Lung (tissue), 11 donors: ENCODE measurements at regions not wholly inside any gene's neighbourhood (a gene's known extent, or its start where the extent isn't known, plus 50 kb on each side); places are given as distances from the start of the nearest gene placed in this dataset.

Source experiments
- ATAC-seq: fragments of 200-7000 bp; cut with Tn5 transposase; one replicate; pipeline ENCODE4 v1.9.1; 2020; ENCODE audit warnings: moderate number of reproducible peaks; ENCODE audit not compliant: insufficient read depth, low FRiP score
- DNase-seq, 3 donors: peaks; one replicate each; pipeline ENCODE4 v3.0.0-alpha.2; 2013 to 2017
- H3K27ac ChIP-seq, 2 donors: one replicate each; pipeline ENCODE4 v1.5.1; 2013; ENCODE audit warnings: mild to moderate bottlenecking in 2 of 2, moderate library complexity in 2 of 2, control low read depth in 1 of 2, inconsistent platforms in 1 of 2, low read depth in 1 of 2, low read length in 1 of 2
- H3K27me3 ChIP-seq, 3 donors: one replicate each; pipeline ENCODE4 v1.5.1; 2013; ENCODE audit warnings: low read length in 2 of 3; ENCODE audit not compliant: control insufficient read depth in 3 of 3, insufficient read depth in 3 of 3
- H3K36me3 ChIP-seq, 4 donors: one replicate each; pipeline ENCODE4 v1.5.1; 2013; ENCODE audit warnings: low read length in 4 of 4, mild to moderate bottlenecking in 1 of 4, moderate library complexity in 1 of 4; ENCODE audit not compliant: control insufficient read depth in 4 of 4, insufficient read depth in 4 of 4
- H3K4me1 ChIP-seq, 5 donors: one replicate each; pipeline ENCODE4 v1.5.1; 2013; ENCODE audit warnings: low read length in 5 of 5, mild to moderate bottlenecking in 2 of 5, moderate library complexity in 1 of 5; ENCODE audit not compliant: control insufficient read depth in 5 of 5, insufficient read depth in 5 of 5
- H3K4me3 ChIP-seq: one replicate; pipeline ENCODE4 v1.5.1; 2013; ENCODE audit warnings: mild to moderate bottlenecking, control low read depth, moderate library complexity
- H3K9ac ChIP-seq, 2 donors: one replicate each; pipeline ENCODE4 v1.5.1; 2013; ENCODE audit warnings: low read length in 2 of 2, control low read depth in 1 of 2; ENCODE audit not compliant: insufficient read depth in 1 of 2
- H3K9me3 ChIP-seq, 4 donors: one replicate each; pipeline ENCODE4 v1.5.1; 2013; ENCODE audit warnings: low read length in 3 of 4, mild to moderate bottlenecking in 1 of 4, moderate library complexity in 1 of 4; ENCODE audit not compliant: control insufficient read depth in 4 of 4, insufficient read depth in 3 of 4
- WGBS, 2 donors: extraction: QIAGEN DNeasy Blood & Tissue Kit; methylation state at CpG; one replicate each; pipeline ENCODE4 v1.1.7; 2013; 5-methylcytosine and 5-hydroxymethylcytosine counted together
- TF ChIP-seq, protein P1 (sequence below): IDR thresholded peaks from 2 replicates; pipeline ENCODE4 v1.5.1; 2012; ENCODE audit warnings: mild to moderate bottlenecking; ENCODE audit errors: control extremely low read depth, extremely low read depth
- donor health status: control.
- donor health status: control.
- donor health status: Bipolar disorder and iron deficiency.
- donor health status: healthy.
- donor health status: DM: yes; HTN: yes; CAD: no.

DNA sequence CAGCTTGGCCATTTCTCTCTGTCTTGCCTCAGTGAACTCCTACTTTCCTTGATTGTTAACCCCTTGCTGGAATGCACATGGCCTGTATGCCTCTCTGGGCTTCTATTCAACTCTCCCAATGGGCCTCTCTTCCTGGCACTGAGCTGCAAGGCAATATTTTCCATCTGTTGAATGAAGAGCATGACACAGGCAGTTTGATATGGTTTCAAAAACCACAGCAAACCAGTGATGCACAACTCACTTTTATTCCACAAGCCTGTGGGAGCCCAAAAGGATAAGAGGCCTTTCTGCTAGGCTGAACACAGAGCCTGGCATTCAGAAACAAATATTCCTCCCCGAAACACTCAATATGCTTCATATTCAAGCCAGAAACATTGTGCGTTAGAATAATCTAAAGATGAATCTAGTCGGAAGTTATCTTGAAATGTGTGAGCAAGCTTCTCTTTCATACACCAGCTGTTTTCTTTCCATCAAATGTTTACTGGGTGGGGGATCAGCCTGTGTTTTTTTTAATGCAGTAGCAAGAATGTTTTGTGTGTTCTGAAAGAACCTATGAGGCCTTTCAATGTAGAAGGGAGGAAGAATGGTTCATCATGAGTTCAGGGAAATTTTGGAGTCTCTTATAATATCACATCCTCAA is 443.1 kb upstream of the SPRY2 start:
- Histone ChIP-seq H3K9ac (no peak overlapping the region), H3K27ac (no peak overlapping the region), H3K9me3 (no peaks in the 10 kb centered on the region), H3K27me3 (no peaks in the 10 kb centered on the region), H3K4me3 (no peak overlapping the region), H3K36me3 (no peaks in the 10 kb centered on the region), H3K4me1 (peaks cover 0 to 22% (median 5%) of the 10 kb centered on the region in 5 donors)
- DNase-seq (peak; percentile 57 to 77 (median 60)), ATAC-seq (no peak)
- 80 to 84% methylated on average over 3 of the region's 3 CpGs for WGBS, 2 donors
- TF ChIP-seq, protein P1, sequence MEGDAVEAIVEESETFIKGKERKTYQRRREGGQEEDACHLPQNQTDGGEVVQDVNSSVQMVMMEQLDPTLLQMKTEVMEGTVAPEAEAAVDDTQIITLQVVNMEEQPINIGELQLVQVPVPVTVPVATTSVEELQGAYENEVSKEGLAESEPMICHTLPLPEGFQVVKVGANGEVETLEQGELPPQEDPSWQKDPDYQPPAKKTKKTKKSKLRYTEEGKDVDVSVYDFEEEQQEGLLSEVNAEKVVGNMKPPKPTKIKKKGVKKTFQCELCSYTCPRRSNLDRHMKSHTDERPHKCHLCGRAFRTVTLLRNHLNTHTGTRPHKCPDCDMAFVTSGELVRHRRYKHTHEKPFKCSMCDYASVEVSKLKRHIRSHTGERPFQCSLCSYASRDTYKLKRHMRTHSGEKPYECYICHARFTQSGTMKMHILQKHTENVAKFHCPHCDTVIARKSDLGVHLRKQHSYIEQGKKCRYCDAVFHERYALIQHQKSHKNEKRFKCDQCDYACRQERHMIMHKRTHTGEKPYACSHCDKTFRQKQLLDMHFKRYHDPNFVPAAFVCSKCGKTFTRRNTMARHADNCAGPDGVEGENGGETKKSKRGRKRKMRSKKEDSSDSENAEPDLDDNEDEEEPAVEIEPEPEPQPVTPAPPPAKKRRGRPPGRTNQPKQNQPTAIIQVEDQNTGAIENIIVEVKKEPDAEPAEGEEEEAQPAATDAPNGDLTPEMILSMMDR = no peak

DNA sequence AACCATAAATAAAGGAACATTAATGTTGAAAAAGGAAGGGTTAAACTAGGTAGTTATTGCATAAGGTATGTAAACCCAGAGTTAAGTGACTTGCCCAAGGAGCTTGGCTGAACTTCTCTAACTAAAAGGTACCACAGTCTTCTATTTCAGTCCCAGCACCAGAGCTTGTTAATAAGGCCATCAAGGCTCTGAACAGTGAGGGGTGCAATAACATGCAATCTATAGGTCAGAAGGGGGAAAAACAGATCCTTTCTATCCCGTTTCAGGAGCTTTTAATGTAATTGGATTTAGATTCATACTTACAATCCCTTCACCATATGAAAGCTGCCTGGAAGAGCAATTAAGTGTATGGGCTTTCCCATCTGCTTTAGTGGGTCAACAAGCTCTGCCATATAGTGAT is 441.5 kb upstream of the SPRY2 start:
- DNase-seq (peak in 2 of 3 donors; percentile 14 to 32), ATAC-seq (no peak)
- H3K9me3 ChIP-seq = no peaks in the 10 kb centered on the region
- TF ChIP-seq, protein P1 = no peak
- no peaks in the 10 kb centered on the region for H3K27me3 ChIP-seq
- 73 to 82% methylated on average over 1 of the region's 1 CpG for WGBS, 2 donors
- no peak overlapping the region for H3K9ac ChIP-seq
- no peaks in the 10 kb centered on the region for H3K36me3 ChIP-seq
- H3K4me3 ChIP-seq = no peak overlapping the region
- no peak overlapping the region for H3K27ac ChIP-seq
- H3K4me1 ChIP-seq = peaks cover 0 to 22% (median 5%) of the 10 kb centered on the region in 5 donors

DNA sequence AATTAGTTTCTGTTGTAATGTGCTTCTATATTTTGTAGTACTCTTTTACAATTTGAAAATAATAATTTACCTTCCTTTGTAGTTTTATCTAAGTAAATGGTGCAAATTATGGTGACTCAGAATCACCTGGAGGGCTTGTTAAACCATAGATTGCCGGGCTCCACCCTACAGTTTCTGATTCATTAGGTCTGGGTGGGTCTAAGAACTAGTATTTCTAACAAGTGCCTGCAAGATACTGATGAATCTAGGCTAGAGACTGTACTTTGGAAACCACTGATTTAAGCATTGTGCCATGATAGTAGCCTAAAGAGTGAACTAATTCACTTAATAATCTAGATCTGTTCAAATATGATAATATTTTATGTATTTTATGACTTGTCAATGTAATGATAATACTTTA is 437.4 kb upstream of the SPRY2 start:
- Histone ChIP-seq H3K9me3 (no peaks in the 10 kb centered on the region), H3K9ac (no peak overlapping the region), H3K4me1 (peaks cover 0 to 7% (median 0%) of the 10 kb centered on the region in 5 donors), H3K4me3 (no peak overlapping the region), H3K27me3 (no peaks in the 10 kb centered on the region), H3K36me3 (no peaks in the 10 kb centered on the region), H3K27ac (no peak overlapping the region)
- TF ChIP-seq, protein P1 = no peak
- WGBS, 2 donors = 86 to 91% methylated on average over 1 of the region's 1 CpG
- ATAC-seq (no peak), DNase-seq (no peak)

DNA sequence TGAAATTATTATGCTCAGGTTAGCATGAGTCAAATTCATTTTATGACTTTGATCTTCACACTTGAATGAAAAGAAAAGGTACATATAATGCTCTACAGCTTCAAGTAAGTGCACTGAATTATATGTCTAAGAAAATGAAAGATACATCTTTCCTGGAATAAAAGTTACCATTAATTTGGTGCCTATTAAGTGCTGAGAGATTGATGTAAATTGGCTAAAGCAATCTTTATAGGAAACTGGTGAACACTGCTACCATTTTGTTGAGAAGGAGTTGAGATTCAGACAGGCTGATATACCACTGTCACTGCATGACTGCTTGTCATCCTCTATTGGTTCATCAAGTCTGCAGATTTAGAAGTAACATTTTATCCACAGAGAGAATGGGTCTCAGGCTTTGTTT is 416.8 kb upstream of the SPRY2 start:
- Histone ChIP-seq H3K4me1 (peaks cover 0 to 21% (median 0%) of the 10 kb centered on the region in 5 donors), H3K4me3 (no peak overlapping the region), H3K27ac (no peak overlapping the region), H3K9ac (no peak overlapping the region), H3K27me3 (no peaks in the 10 kb centered on the region), H3K36me3 (no peaks in the 10 kb centered on the region), H3K9me3 (no peaks in the 10 kb centered on the region)
- DNase-seq (no peak), ATAC-seq (no peak)
- TF ChIP-seq, protein P1 = no peak
